ENCODE measurements at regions not wholly inside any gene's neighbourhood (a gene's known extent, or its start where the extent isn't known, plus 50 kb on each side); places are given as distances from the start of the nearest gene placed in this dataset.

DNA sequence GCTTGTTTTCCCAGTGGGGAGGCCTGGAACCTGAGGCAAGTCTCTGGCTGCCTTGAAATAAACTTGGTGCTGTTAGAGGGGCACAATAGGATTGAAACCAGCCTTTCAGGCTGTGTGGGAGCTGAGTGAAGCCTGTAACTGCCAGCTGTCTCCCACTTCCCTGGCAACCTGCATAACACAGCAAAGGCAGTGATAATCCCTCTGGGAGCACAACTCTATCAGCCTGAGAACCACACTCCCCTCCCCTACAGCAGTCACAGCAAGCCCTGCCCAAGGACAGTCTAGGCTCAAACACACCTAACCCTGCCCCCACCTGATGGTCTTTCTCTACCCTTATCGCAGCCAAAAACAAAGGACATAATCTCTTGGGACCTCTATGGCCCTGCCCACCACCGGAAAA is 683.8 kb upstream of the ATXN8OS start:
- no peak for DNase-seq (ENCODE audit: low spot score)

DNA sequence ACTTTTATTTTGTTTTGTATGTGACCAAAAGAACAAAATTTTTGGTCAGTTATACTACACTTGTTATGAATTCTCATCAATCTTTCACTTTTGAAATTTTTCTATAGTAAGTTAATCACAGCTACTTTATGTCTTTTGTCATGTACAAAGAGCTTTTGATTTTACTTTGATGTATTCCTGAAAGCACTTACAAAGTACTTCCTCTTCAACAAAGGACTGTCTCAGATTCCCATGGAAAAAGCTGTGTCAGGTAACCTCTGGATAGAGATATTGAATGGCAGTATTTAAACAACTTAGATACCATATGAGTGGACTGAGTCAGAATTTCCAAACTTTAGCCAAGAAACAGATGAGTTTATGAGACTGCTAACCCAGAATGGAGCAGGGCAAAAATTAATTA is 689.3 kb upstream of the ATXN8OS start:
- DNase-seq (ENCODE audit: low spot score), result no peak

DNA sequence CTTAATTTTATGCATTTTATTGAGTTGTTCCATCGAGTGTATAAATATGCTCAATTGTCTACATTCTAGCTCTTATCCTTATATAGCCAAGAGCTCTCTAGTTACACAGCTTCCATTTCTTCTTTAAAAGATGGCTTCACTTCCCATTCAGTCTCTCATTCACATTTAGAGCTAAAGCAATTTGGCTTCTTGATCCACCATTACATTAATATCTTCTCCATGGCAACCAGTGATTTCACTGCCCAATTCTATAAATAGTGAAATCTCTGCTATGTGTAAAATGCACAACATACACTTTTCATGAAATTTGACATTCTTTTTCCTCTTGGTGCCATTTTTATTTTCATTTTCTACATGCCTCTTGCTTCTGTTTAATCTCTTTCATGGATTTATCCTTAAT is 696.9 kb upstream of the ATXN8OS start:
- DNase-seq (ENCODE audit: low spot score), result no peak

DNA sequence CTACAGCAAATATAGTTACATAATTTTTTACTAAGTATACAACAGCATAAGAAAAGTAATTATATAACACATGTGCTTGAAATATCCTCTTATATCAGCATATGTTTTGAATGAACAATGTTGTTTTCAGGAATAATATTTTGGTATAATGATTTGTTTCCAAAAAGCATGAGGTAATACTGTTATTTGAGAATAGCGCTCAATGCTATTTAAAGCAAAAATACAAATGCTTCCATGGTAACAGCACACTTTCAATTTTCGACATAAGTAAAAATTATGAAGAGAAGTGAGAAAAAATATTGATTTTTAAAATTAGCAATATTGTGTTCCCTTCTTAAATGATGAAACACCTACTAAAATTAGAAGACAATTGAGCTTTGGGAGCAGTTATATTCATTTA is 715.9 kb upstream of the ATXN8OS start:
- no peak for DNase-seq (ENCODE audit: low spot score)

DNA sequence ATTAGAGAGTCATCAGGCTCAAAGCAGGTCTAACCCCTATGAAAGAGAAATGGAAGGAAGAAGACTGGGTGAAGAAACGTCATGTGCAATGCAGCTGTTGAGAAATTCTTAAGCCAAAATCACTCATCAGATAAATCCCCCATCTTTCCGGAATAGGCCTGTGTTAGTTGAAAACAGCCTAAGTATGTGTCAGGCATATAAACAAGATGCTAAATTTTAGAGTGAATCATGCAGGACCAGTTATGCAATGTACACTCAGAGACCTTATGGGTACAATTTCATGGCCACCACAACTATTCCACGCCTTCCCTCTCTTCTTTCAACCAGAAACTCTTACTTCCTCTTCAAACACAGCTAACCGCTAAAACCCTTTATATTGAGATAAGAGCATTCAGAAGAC is 717.7 kb upstream of the ATXN8OS start:
- no peak for DNase-seq (ENCODE audit: low spot score)

DNA sequence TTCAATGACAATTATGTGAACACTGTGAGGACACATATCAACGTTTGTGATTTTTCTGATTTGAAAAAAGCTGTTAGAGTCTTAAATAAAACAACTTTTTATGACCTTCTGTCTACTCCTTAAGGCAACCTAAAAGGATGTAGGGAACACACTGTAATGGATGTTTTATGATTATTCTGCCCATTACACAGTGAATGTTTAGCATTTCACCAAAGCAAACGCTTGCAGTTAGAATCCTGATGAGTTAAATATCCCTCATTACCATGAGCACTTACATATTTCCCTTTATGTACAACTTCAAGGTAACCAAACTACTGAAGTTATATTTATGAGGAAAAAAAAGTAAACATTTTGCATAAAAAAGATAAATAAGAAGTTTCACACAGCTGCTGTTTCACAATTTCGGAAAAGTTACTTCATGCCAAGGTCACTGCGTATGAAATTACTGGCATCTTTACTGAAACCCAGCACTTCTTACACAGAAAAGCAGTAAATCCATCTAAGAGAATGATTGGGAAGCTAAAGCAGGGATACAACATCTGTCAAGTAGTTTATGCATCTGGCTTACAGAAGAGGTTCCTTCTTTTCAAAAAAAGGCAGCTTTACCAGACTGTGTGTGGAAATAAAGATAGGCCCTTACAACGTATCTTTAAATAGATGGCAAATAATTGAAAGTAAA is 733.7 kb upstream of the ATXN8OS start:
- DNase-seq (ENCODE audit: low spot score), result no peak

DNA sequence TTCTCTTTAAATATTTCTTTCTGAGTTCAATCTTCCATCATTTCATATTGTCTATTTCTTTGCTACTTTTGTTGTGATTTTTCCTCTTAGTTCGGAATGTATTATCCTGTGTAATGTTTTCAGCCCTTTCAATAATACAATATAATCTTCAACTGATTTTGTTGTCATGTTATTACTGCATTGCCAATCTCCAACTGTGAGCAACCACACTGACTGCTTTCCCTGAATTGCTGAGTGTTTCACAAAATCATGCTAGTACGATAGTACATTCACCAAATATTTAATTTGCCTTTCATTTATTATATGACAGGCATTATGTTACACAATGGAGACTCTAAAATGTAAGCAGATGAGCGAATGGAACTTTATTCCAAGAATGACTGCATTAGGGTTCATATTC is 744.3 kb upstream of the ATXN8OS start:
- DNase-seq (ENCODE audit: low spot score), result no peak

DNA sequence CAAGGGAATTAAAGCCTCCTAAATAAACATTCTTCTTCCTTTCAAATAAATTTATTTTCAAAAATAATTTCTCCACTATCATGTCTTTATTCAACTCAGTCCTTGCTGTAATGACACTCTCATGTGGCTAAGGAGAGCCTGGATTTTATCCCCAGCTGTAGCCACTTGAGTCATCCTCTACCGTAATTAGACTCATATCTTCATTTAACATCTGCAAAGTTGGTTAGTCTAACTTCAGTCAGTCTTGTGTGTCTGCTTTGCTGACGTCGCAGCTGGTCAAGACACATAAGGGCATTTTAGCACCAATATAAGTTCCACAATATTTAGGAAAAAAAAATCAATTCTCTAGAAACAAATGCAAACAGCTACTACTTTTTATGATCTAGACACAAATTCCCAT is 776.4 kb upstream of the ATXN8OS start:
- DNase-seq (ENCODE audit: low spot score), result no peak

DNA sequence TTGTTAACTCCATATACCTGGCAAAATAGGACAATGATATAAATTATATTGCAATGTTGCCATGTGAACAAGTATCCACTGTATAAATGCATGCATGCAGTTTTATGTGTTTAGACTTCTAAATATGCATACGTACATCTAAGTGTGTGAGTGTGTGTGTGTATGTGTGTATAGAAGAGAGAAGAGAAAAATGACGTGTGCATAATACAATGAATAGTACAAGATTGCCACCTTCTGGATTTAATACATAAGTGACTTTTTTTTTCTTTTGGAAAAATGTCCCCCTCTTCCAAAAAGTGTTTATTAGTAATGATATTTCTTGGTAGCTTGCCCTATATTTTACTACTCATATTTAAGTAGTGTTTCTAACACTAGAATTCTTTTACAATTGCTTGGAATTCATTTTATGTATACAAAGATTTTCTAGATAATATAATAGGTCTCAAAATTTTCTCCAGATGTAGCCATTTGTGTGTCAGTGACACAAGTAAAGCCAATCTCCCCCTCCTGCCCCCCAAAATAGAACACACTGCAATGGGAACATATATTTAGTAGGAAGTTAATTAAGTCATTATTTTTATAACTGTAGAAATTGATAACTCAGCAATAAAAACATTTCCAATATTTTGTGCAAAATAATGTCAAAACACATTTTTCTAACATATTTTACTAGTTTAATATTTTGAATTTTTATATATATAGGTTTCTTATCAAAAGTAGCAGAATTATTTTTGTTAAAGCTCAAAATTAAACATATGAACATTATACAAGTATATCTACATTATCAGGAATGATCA is 783.3 kb upstream of the ATXN8OS start:
- DNase-seq (ENCODE audit: low spot score), result no peak

DNA sequence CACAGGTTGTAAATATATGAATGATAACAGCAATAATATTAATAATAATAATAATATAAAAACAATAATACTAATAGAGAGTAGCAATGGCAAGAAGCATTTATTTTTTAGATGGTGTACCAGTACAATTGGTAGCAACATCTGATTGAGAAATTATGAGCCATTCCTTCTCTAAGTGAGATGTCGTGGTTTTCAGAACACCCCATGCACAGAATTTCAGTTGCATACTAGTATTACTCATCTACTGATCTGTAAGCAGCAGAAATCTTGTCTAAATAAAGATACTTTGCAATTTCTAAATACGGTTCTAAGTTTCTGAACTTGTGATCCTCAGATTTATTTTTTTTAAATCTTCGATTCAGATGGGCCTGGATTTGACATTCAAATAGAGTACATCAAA is 788.0 kb upstream of the ATXN8OS start:
- DNase-seq (ENCODE audit: low spot score), result no peak

DNA sequence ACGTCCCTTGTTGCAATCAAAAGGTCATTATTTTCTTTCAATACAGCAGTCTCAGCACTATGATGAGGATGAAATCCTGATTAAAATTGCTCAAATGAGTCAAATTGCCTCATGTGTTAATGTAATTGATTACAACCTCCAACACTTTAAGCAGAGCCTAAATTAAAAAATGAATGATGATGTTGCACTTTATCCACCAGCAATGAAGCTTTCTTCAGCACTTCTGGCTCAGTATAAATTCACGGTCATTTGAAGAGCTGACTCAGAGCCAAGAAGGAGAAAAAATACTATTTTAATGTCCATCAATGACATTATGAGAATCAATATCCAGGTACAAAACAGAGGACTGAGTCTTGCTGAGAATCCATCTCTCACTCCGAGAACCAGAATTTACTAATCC is 792.6 kb upstream of the ATXN8OS start:
- no peak for DNase-seq (ENCODE audit: low spot score)

DNA sequence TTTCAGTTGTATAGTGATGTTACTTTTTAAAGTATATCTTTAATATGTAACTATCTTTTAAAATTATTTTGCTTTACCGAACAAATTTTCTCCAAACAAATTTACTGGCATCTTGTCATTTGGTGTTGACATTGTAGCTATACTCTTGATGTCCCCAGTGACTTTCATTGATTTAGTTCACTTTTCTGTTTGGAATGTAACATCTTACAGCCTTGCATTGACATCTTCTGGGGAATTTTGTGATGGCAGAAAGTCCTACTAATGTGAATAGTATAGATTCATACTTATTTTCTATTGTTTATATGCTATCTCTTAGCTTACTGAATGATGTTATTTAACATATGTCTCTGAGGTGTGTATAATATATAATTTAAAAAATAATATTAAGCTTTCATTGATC is 800.9 kb upstream of the ATXN8OS start:
- no peak for DNase-seq (ENCODE audit: low spot score)

DNA sequence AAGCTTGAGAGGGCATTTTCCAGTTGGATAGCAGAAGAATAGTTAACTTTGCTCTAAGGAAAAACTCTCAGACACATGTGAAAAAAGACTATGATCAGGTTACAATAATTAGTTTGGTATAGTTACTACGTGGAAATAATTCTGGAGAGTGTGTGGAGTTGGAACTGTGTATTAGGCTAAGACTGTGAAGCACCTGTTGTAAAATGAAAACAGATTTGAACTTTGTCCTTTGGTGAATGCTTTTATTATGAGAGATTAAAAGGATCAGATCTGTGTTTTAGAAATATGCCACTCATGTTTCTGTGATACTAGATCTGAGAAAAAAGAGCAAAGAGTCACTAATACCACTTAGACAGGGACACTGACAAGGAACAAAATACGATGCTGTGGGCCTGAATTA is 807.5 kb upstream of the ATXN8OS start:
- DNase-seq (ENCODE audit: low spot score), result no peak

DNA sequence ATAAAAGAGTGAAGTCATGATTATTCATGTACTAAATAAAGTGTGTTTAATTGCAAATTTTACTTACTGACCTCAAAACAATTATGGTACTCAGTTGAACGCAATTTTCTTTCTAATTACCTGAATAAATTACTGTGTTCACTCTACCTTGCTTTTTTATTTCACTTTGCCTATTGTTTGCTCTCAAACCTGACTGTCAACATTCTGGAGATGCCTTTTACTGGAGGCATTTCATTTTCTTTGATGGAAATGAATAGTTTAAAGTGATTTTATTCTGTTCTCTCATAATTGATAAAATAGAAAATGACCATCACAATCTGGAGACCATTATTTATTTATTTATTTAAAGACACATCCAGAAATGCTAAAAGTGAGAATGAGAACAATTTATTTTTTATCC is 811.5 kb upstream of the ATXN8OS start:
- DNase-seq (ENCODE audit: low spot score), result no peak

DNA sequence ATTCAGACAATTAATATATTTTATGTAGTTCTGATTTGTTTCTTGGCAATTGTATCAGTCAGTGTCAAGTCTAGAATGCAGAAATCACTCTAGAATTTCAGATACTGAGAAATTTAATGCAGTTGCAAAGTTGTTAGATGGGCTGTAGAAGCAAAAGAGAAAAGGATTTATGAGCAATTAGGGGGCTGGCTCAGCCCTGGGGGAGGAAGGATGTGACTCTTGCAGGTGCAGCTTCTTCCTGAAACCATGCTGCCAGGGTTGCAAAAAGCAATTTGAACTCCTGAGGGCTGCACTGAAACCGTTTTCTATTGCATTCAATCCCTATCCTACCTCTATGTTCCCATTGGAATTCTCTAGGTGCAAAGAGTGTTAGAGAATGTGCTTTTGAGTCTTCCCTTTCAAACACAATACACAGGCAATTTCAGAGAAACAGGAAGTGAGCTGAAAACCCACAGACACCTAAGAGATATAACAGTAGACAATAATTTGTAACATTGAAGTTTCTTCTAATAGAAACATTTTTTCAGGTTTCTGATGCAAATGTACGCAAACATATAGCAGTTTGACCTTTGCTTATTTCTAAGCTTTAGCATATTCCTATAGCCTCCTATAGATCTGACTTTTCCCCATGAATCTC is 814.7 kb upstream of the ATXN8OS start:
- no peak for DNase-seq (ENCODE audit: low spot score)

DNA sequence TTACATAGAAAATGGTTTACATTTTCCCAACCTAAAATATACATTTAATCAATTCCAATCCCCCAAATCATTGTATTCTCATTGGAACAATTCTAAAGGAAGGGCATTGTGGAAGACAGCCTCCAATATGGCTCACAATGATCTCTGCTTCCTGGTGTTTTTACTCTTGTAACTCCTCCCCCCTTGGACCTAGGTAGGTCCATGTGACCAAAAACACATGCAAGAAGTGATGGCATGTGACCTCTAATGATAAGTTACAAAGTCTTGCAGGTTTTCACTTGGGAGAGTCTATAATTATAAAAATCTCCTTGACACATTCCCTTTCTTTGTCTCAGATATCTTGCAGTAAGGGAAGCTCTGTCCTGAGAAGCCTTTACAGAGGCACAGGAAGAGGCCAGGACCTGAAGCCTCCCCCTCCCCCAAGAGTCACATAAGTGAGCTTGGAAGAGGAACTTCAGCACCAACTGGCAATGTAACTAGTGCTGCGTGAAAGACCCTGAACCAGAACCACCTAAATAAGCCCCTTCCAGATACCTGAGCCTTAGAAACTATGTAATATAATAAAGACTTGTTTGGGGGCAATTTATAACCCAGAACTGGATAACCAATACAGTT is 816.2 kb upstream of the ATXN8OS start:
- no peak for DNase-seq (ENCODE audit: low spot score)

DNA sequence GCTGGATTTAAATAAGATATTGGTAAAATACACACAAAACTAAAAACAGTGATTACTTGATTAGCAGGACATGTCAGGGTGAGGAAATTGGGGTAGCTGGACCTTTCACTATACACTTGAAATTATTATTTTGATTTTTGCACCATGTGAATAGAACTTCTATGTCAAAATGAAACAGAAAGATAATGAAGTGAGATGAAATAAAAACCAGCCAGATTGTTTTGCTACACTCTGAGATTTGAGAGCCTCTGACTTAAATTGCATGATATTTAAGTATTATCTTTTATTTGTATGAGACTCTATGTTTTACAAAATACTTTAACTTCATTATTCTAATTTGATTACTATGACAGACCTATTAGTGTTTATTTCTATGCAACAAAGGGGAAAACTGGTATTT is 819.6 kb upstream of the ATXN8OS start:
- DNase-seq (ENCODE audit: low spot score), result no peak

DNA sequence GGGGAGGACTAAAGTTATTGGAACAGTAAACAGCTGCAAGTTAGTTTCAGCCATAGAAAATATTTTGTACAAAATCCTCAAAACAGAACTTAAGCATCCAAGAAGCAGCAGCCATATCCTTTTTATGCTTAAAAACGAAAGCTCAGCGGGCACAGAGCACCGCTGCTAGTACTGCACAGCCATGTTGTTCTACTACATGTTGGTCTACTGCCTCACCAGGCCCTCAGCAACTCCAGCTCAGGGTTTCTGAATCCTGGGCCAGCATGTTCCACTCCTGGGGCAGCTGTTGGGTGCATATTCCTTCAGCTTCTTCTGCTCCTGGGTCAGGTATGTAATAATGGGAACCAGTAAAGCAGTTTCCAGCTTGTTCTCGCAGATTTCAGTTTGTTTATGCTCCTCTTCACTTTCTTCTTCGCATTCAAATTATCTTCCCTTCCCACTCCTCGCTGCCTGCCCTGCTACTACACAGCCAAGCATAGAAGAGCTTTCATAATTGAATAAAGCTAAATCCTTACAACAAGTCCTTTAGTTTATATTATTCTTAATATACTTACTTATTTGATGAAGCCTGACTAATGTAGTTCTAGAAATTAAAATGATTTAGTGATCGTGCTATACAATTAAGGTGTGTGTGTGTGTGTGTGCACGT is 820.5 kb upstream of the ATXN8OS start:
- no peak for DNase-seq (ENCODE audit: low spot score)

DNA sequence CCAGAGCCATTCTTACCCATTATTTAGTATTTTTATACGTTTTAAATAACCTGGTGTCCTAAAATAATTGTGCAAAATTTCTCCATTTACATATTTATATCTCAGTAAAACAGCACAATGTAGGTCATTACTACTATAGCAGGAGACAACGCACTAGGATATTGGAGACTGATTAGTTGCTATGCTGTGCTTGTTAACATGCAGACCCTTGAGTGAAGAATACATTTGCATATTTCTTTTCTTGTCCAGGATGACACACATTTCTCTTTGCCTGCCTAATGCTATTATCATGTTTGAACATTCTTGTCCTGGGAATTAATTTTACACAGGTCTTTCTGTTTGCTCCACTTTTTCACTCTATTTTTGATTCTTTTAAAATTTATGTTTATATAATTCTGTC is 823.8 kb upstream of the ATXN8OS start:
- DNase-seq (ENCODE audit: low spot score), result no peak

DNA sequence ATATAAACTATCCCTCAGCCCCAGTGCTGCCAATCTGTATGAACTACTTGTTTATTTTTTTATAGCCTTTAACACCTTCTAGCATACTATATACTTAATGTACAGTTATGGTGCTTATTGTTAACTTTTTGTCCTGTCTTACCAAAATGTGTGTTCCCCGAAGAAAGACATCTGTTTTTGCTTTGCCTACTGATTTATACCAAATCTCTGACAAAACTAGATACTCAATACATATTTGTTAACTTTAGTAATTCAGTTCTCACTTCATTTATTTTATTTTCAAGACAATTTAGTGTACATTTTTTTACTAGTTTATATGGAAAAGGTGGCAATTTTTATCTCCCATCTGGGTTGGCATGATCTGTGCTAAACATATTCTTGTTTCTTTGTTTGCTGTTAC is 824.3 kb upstream of the ATXN8OS start:
- DNase-seq (ENCODE audit: low spot score), result no peak

DNA sequence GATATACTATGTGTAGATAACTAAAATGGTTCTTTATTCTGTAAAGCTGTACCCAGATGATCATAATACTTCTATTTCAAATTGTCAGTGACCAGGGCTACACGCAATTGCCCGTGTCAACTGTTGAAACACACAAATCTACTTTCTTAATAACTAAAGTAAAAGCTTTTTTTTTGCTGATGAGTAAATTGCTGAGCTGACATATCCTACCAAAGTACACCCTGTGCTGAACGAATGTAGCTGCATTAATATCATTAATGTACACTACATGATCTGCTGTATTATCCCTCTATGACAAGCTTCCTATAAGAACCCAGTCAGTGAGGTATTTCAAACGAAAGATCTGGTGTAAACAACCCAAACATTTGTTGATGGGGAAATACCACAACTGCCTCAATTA is 827.2 kb upstream of the ATXN8OS start:
- DNase-seq (ENCODE audit: low spot score), result no peak

DNA sequence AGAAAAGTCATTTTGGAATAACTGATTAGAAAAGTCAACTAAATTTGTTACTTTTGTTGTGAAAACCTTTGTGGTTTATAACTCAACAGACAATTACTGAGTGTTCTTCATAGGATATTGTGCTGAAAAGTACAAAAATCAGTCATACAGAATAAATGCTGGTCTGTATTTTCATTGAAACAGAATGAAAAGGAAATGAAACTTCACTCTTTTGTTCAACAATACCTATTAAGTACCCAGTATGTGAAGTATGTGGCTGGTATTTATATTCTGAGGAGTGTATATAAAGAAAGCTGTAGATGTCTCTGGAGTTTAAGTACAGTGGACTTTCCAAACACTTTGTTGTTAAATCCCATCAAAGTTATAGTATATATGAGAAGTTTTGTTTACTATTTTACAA is 828.4 kb upstream of the ATXN8OS start:
- no peak for DNase-seq (ENCODE audit: low spot score)

DNA sequence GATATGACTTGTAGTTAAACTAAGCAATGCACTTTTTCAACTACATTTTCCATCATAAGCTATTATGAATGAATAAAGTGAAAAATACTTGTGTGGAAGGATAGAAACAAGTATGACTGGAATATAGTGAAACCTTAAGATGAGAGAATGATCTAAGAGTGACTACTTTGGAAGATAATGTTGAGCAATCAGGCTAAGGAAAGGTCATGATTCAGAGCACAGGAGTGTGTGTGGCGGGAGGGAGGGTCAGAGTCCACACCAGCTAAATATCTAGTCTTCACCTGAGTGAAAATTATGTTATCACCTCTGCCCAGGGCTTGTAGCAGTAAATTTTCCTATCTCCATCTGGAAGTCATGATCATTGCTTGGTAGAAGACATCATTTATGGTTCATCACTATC is 833.4 kb upstream of the ATXN8OS start:
- DNase-seq (ENCODE audit: low spot score), result no peak
